ENCODE measurements at regions not wholly inside any gene's neighbourhood (a gene's known extent, or its start where the extent isn't known, plus 50 kb on each side); places are given as distances from the start of the nearest gene placed in this dataset.

DNA sequence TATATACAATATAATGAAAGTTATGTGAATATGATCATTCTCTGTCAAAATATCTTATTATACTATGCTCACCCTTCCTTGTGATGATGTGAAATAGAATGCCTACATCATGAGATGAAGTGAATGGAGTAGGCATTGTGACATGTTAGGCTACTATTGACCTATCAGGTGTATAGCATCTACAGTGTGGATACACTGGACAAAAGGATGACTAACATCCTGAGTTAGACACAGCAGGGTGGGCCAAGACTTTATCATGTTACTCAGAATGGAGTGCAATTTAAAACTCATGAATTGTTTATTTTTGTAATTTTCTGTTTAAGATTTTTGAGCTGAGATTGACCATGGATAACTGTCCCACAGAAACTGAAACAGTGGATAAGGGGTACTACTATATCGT, 53.4 kb upstream of the NAV3 start:
- Histone ChIP-seq H3K9me3 (no peaks in the 10 kb centered on the region), H3K27ac (no peak overlapping the region), H3K4me3 (no peak overlapping the region), H3K4me1 (no peaks in the 10 kb centered on the region), H3K4me2 (no peak overlapping the region)
- TF ChIP-seq CBX8 (IDR thresholded peaks at IDR 0.05) (no peak), RNF2 (IDR thresholded peaks at IDR 0.05; ENCODE audit: borderline replicate concordance, low read depth) (no peak), FOSB (CRISPR knock-in tag; IDR thresholded peaks at IDR 0.05) (no peak), EHF (CRISPR knock-in tag; IDR thresholded peaks at IDR 0.05) (no peak), ZC3H11A (IDR thresholded peaks at IDR 0.05) (no peak), EHMT2 (IDR thresholded peaks at IDR 0.05; ENCODE audit: low read depth) (no peak), MYC (IDR thresholded peaks at IDR 0.05; ENCODE audit: borderline replicate concordance, low read length) (no peak), HEYL (CRISPR knock-in tag; IDR thresholded peaks at IDR 0.05) (no peak)
- TF ChIP-seq, protein P1, sequence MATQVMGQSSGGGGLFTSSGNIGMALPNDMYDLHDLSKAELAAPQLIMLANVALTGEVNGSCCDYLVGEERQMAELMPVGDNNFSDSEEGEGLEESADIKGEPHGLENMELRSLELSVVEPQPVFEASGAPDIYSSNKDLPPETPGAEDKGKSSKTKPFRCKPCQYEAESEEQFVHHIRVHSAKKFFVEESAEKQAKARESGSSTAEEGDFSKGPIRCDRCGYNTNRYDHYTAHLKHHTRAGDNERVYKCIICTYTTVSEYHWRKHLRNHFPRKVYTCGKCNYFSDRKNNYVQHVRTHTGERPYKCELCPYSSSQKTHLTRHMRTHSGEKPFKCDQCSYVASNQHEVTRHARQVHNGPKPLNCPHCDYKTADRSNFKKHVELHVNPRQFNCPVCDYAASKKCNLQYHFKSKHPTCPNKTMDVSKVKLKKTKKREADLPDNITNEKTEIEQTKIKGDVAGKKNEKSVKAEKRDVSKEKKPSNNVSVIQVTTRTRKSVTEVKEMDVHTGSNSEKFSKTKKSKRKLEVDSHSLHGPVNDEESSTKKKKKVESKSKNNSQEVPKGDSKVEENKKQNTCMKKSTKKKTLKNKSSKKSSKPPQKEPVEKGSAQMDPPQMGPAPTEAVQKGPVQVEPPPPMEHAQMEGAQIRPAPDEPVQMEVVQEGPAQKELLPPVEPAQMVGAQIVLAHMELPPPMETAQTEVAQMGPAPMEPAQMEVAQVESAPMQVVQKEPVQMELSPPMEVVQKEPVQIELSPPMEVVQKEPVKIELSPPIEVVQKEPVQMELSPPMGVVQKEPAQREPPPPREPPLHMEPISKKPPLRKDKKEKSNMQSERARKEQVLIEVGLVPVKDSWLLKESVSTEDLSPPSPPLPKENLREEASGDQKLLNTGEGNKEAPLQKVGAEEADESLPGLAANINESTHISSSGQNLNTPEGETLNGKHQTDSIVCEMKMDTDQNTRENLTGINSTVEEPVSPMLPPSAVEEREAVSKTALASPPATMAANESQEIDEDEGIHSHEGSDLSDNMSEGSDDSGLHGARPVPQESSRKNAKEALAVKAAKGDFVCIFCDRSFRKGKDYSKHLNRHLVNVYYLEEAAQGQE (IDR thresholded peaks at IDR 0.05): no peak
- TF ChIP-seq, protein P2, sequence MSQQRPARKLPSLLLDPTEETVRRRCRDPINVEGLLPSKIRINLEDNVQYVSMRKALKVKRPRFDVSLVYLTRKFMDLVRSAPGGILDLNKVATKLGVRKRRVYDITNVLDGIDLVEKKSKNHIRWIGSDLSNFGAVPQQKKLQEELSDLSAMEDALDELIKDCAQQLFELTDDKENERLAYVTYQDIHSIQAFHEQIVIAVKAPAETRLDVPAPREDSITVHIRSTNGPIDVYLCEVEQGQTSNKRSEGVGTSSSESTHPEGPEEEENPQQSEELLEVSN (IDR thresholded peaks at IDR 0.05; ENCODE audit: borderline replicate concordance, low read depth): no peak
- TF ChIP-seq, protein P3, sequence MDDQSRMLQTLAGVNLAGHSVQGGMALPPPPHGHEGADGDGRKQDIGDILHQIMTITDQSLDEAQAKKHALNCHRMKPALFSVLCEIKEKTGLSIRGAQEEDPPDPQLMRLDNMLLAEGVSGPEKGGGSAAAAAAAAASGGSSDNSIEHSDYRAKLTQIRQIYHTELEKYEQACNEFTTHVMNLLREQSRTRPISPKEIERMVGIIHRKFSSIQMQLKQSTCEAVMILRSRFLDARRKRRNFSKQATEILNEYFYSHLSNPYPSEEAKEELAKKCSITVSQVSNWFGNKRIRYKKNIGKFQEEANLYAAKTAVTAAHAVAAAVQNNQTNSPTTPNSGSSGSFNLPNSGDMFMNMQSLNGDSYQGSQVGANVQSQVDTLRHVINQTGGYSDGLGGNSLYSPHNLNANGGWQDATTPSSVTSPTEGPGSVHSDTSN (IDR thresholded peaks at IDR 0.05): no peak
- FAIRE-seq (no peak), DNase-seq (ENCODE audit: low read depth in 1 of 2, low spot score in 1 of 2) (no peak), ATAC-seq (no peak)
- WGBS (ENCODE audit: missing lambda C conversion rate): 82% methylated on average over 1 of the region's 1 CpG
- CTCF ChIA-PET: no interaction called here
- POLR2A ChIA-PET: no interaction called here

DNA sequence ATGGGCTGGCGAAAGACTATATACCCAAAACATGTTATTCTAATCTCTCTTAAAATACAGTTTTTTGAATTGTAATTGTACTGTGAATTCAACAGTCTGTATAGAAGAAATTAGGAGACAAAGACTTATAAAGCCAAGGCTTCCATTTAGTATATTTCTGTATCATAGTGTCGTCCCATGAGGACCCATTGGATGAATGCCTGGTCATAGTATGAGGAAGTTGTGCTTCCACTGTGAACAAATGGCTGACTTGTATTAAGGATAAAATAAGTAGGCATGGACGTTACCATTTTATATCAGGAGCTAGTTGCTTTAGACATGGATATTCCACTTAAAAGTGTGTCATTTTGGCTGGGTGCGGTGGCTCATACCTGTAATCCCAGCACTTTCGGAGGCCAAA, 55.9 kb upstream of the NAV3 start:
- no peak overlapping the region for H3K4me3 ChIP-seq
- no peaks in the 10 kb centered on the region for H3K4me1 ChIP-seq
- H3K27ac ChIP-seq: no peak overlapping the region
- ChIA-PET CTCF (no interaction called here), POLR2A (no interaction called here)
- FAIRE-seq (no peak), DNase-seq (ENCODE audit: low read depth in 1 of 2, low spot score in 1 of 2) (no peak), ATAC-seq (no peak)
- no peaks in the 10 kb centered on the region for H3K9me3 ChIP-seq
- no peak overlapping the region for H3K4me2 ChIP-seq
- 68% methylated on average over 5 of the region's 5 CpGs for WGBS (ENCODE audit: missing lambda C conversion rate)
- no peak for TF ChIP-seq FOSL2 (IDR thresholded peaks at IDR 0.05)
- TF ChIP-seq FOSL2 (CRISPR knock-in tag; IDR thresholded peaks at IDR 0.05): no peak
- no peak for TF ChIP-seq JUN (IDR thresholded peaks at IDR 0.05)
- TF ChIP-seq HEYL (CRISPR knock-in tag; IDR thresholded peaks at IDR 0.05): no peak
- TF ChIP-seq, protein P4, sequence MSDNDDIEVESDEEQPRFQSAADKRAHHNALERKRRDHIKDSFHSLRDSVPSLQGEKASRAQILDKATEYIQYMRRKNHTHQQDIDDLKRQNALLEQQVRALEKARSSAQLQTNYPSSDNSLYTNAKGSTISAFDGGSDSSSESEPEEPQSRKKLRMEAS (IDR thresholded peaks at IDR 0.05): no peak
- TF ChIP-seq, protein P5, sequence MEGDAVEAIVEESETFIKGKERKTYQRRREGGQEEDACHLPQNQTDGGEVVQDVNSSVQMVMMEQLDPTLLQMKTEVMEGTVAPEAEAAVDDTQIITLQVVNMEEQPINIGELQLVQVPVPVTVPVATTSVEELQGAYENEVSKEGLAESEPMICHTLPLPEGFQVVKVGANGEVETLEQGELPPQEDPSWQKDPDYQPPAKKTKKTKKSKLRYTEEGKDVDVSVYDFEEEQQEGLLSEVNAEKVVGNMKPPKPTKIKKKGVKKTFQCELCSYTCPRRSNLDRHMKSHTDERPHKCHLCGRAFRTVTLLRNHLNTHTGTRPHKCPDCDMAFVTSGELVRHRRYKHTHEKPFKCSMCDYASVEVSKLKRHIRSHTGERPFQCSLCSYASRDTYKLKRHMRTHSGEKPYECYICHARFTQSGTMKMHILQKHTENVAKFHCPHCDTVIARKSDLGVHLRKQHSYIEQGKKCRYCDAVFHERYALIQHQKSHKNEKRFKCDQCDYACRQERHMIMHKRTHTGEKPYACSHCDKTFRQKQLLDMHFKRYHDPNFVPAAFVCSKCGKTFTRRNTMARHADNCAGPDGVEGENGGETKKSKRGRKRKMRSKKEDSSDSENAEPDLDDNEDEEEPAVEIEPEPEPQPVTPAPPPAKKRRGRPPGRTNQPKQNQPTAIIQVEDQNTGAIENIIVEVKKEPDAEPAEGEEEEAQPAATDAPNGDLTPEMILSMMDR (IDR thresholded peaks at IDR 0.05): no peak
- TF ChIP-seq MYC (IDR thresholded peaks at IDR 0.05; ENCODE audit: borderline replicate concordance, low read length): no peak
- TF ChIP-seq EP300 (IDR thresholded peaks at IDR 0.05): no peak
- TF ChIP-seq CBX2 (IDR thresholded peaks at IDR 0.05; ENCODE audit: borderline replicate concordance, low read depth): no peak
- TF ChIP-seq RARB (CRISPR knock-in tag; IDR thresholded peaks at IDR 0.05): no peak
- TF ChIP-seq ESRRA (IDR thresholded peaks at IDR 0.05; ENCODE audit: borderline replicate concordance, low read length): no peak
- no peak for TF ChIP-seq NR3C1 (IDR thresholded peaks at IDR 0.05)
- no peak for TF ChIP-seq ZSCAN20 (CRISPR knock-in tag; IDR thresholded peaks at IDR 0.05)
- TF ChIP-seq HOXB13 (CRISPR knock-in tag; IDR thresholded peaks at IDR 0.05; ENCODE audit: low read depth): no peak
- TF ChIP-seq TFCP2L1 (CRISPR knock-in tag; IDR thresholded peaks at IDR 0.05): no peak
- TF ChIP-seq, protein P6, sequence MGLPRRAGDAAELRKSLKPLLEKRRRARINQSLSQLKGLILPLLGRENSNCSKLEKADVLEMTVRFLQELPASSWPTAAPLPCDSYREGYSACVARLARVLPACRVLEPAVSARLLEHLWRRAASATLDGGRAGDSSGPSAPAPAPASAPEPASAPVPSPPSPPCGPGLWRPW (IDR thresholded peaks at IDR 0.05): no peak
- TF ChIP-seq EHMT2 (IDR thresholded peaks at IDR 0.05; ENCODE audit: low read depth): no peak
- no peak for TF ChIP-seq POLR2A (IDR thresholded peaks at IDR 0.05; ENCODE audit: low read length)
- TF ChIP-seq, protein P7, sequence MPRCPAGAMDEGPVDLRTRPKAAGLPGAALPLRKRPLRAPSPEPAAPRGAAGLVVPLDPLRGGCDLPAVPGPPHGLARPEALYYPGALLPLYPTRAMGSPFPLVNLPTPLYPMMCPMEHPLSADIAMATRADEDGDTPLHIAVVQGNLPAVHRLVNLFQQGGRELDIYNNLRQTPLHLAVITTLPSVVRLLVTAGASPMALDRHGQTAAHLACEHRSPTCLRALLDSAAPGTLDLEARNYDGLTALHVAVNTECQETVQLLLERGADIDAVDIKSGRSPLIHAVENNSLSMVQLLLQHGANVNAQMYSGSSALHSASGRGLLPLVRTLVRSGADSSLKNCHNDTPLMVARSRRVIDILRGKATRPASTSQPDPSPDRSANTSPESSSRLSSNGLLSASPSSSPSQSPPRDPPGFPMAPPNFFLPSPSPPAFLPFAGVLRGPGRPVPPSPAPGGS (IDR thresholded peaks at IDR 0.05): no peak
- TF ChIP-seq CBX8 (IDR thresholded peaks at IDR 0.05): no peak

All from A549 (cell line).